ENCODE measurements at regions not wholly inside any gene's neighbourhood (a gene's known extent, or its start where the extent isn't known, plus 50 kb on each side); places are given as distances from the start of the nearest gene placed in this dataset.

- Mint-ChIP-seq H3K9me3 (peaks cover 1% of the 10 kb centered on the region), H3K4me3 (no peak overlapping the region), H3K4me1 (no peaks in the 10 kb centered on the region), H3K27ac (no peak overlapping the region), H3K36me3 (no peaks in the 10 kb centered on the region), H3K27me3 (no peaks in the 10 kb centered on the region)
- no peak for ATAC-seq (ENCODE audit: low read depth)
- DNase-seq (ENCODE audit: low spot score in 2 of 2), result no peak
These were observed 678.8 kb downstream of the DIPK2A start for GRCh38 chr3:144650380-144650779.

- Mint-ChIP-seq H3K4me3 (no peak overlapping the region), H3K4me1 (no peaks in the 10 kb centered on the region), H3K27me3 (no peaks in the 10 kb centered on the region), H3K27ac (no peak overlapping the region), H3K9me3 (peaks cover 1% of the 10 kb centered on the region), H3K36me3 (no peaks in the 10 kb centered on the region)
- no peak for ATAC-seq (ENCODE audit: low read depth)
- no peak for DNase-seq (ENCODE audit: low spot score in 2 of 2)
These were observed 681.0 kb downstream of the DIPK2A start for GRCh38 chr3:144652573-144652972.

GRCh38 chr3:144655423-144655822 is 683.8 kb downstream of the DIPK2A start:
- no peaks in the 10 kb centered on the region for H3K27me3 Mint-ChIP-seq
- H3K9me3 Mint-ChIP-seq, result peaks cover 1% of the 10 kb centered on the region
- ATAC-seq (ENCODE audit: low read depth) (no peak), DNase-seq (ENCODE audit: low spot score in 2 of 2) (no peak)
- H3K36me3 Mint-ChIP-seq, result no peaks in the 10 kb centered on the region
- no peak overlapping the region for H3K27ac Mint-ChIP-seq
- no peaks in the 10 kb centered on the region for H3K4me1 Mint-ChIP-seq
- H3K4me3 Mint-ChIP-seq, result no peak overlapping the region

GRCh38 chr3:144660186-144660585 is 688.6 kb downstream of the DIPK2A start:
- H3K9me3 Mint-ChIP-seq, result peaks cover 2% of the 10 kb centered on the region
- H3K4me3 Mint-ChIP-seq, result no peak overlapping the region
- no peaks in the 10 kb centered on the region for H3K4me1 Mint-ChIP-seq
- no peak overlapping the region for H3K27ac Mint-ChIP-seq
- no peaks in the 10 kb centered on the region for H3K36me3 Mint-ChIP-seq
- no peaks in the 10 kb centered on the region for H3K27me3 Mint-ChIP-seq
- DNase-seq (ENCODE audit: low spot score in 2 of 2) (no peak), ATAC-seq (ENCODE audit: low read depth) (no peak)

GRCh38 chr3:144662729-144663128 is 691.1 kb downstream of the DIPK2A start:
- H3K4me1 Mint-ChIP-seq, result no peaks in the 10 kb centered on the region
- H3K36me3 Mint-ChIP-seq, result no peaks in the 10 kb centered on the region
- ATAC-seq (ENCODE audit: low read depth), result no peak
- H3K4me3 Mint-ChIP-seq, result no peak overlapping the region
- H3K27me3 Mint-ChIP-seq, result no peaks in the 10 kb centered on the region
- H3K9me3 Mint-ChIP-seq, result peaks cover 7% of the 10 kb centered on the region
- no peak for DNase-seq (ENCODE audit: low spot score in 2 of 2)
- no peak overlapping the region for H3K27ac Mint-ChIP-seq

- H3K9me3 Mint-ChIP-seq, result peaks cover 7% of the 10 kb centered on the region
- H3K4me3 Mint-ChIP-seq, result no peak overlapping the region
- H3K27ac Mint-ChIP-seq, result no peak overlapping the region
- ATAC-seq (ENCODE audit: low read depth), result no peak
- no peak for DNase-seq (ENCODE audit: low spot score in 2 of 2)
- H3K36me3 Mint-ChIP-seq, result no peaks in the 10 kb centered on the region
- no peaks in the 10 kb centered on the region for H3K4me1 Mint-ChIP-seq
- H3K27me3 Mint-ChIP-seq, result no peaks in the 10 kb centered on the region
These were observed 692.1 kb downstream of the DIPK2A start for GRCh38 chr3:144663456-144664436.

- ATAC-seq (ENCODE audit: low read depth), result no peak
These were observed 694.0 kb downstream of the DIPK2A start for GRCh38 chr3:144665567-144666053.

GRCh38 chr3:144670571-144670970 is 698.9 kb downstream of the DIPK2A start:
- ATAC-seq (ENCODE audit: low read depth) (no peak), DNase-seq (ENCODE audit: low spot score in 2 of 2) (no peak)
- Mint-ChIP-seq H3K4me1 (no peaks in the 10 kb centered on the region), H3K4me3 (no peak overlapping the region), H3K36me3 (no peaks in the 10 kb centered on the region), H3K27ac (no peak overlapping the region), H3K9me3 (peaks cover 5% of the 10 kb centered on the region), H3K27me3 (no peaks in the 10 kb centered on the region)

More at GRCh38 chr3:144665567-144666053, 694.0 kb downstream of the DIPK2A start:
- DNase-seq (ENCODE audit: low spot score in 2 of 2), result no peak
- Mint-ChIP-seq H3K36me3 (no peaks in the 10 kb centered on the region), H3K27me3 (no peaks in the 10 kb centered on the region), H3K4me1 (no peaks in the 10 kb centered on the region), H3K9me3 (peaks cover 7% of the 10 kb centered on the region), H3K27ac (no peak overlapping the region), H3K4me3 (no peak overlapping the region)

- Mint-ChIP-seq H3K9me3 (no peaks in the 10 kb centered on the region), H3K36me3 (no peaks in the 10 kb centered on the region), H3K4me1 (no peaks in the 10 kb centered on the region), H3K4me3 (no peak overlapping the region), H3K27me3 (no peaks in the 10 kb centered on the region), H3K27ac (no peak overlapping the region)
- no peak for DNase-seq (ENCODE audit: low spot score in 2 of 2)
- no peak for ATAC-seq (ENCODE audit: low read depth)
These were observed 705.5 kb downstream of the DIPK2A start for GRCh38 chr3:144677103-144677502.

GRCh38 chr3:144683065-144683464 is 711.4 kb downstream of the DIPK2A start:
- no peaks in the 10 kb centered on the region for H3K36me3 Mint-ChIP-seq
- ATAC-seq (ENCODE audit: low read depth) (no peak), DNase-seq (ENCODE audit: low spot score in 2 of 2) (no peak)
- no peak overlapping the region for H3K4me3 Mint-ChIP-seq
- H3K9me3 Mint-ChIP-seq, result no peaks in the 10 kb centered on the region
- H3K27me3 Mint-ChIP-seq, result no peaks in the 10 kb centered on the region
- no peak overlapping the region for H3K27ac Mint-ChIP-seq
- H3K4me1 Mint-ChIP-seq, result no peaks in the 10 kb centered on the region

GRCh38 chr3:144687862-144688261 is 716.2 kb downstream of the DIPK2A start:
- Mint-ChIP-seq H3K4me1 (no peaks in the 10 kb centered on the region), H3K27ac (no peak overlapping the region), H3K4me3 (no peak overlapping the region), H3K27me3 (no peaks in the 10 kb centered on the region), H3K9me3 (peaks cover 3% of the 10 kb centered on the region), H3K36me3 (no peaks in the 10 kb centered on the region)
- DNase-seq (ENCODE audit: low spot score in 2 of 2) (no peak), ATAC-seq (ENCODE audit: low read depth) (no peak)

GRCh38 chr3:144692488-144692887 is 720.9 kb downstream of the DIPK2A start:
- H3K27me3 Mint-ChIP-seq, result no peaks in the 10 kb centered on the region
- no peak overlapping the region for H3K4me3 Mint-ChIP-seq
- peaks cover 3% of the 10 kb centered on the region for H3K9me3 Mint-ChIP-seq
- ATAC-seq (ENCODE audit: low read depth), result no peak
- H3K4me1 Mint-ChIP-seq, result no peaks in the 10 kb centered on the region
- no peaks in the 10 kb centered on the region for H3K36me3 Mint-ChIP-seq
- no peak for DNase-seq (ENCODE audit: low spot score in 2 of 2)
- H3K27ac Mint-ChIP-seq, result no peak overlapping the region

GRCh38 chr3:144708437-144708836 is 736.8 kb downstream of the DIPK2A start:
- ATAC-seq (ENCODE audit: low read depth) (no peak), DNase-seq (ENCODE audit: low spot score in 2 of 2) (no peak)
- Mint-ChIP-seq H3K4me1 (no peaks in the 10 kb centered on the region), H3K4me3 (no peak overlapping the region), H3K36me3 (no peaks in the 10 kb centered on the region), H3K27ac (no peak overlapping the region), H3K9me3 (no peaks in the 10 kb centered on the region), H3K27me3 (no peaks in the 10 kb centered on the region)

- Mint-ChIP-seq H3K27ac (no peak overlapping the region), H3K36me3 (no peaks in the 10 kb centered on the region), H3K9me3 (no peaks in the 10 kb centered on the region), H3K27me3 (no peaks in the 10 kb centered on the region), H3K4me1 (no peaks in the 10 kb centered on the region), H3K4me3 (no peak overlapping the region)
- no peak for DNase-seq (ENCODE audit: low spot score in 2 of 2)
- ATAC-seq (ENCODE audit: low read depth), result no peak
These were observed 765.7 kb downstream of the DIPK2A start for GRCh38 chr3:144737281-144737680.

GRCh38 chr3:144743225-144743668 is 771.6 kb downstream of the DIPK2A start:
- H3K4me3 Mint-ChIP-seq, result no peak overlapping the region
- H3K27ac Mint-ChIP-seq, result no peak overlapping the region
- ATAC-seq (ENCODE audit: low read depth) (no peak), DNase-seq (ENCODE audit: low spot score in 2 of 2) (no peak)
- no peaks in the 10 kb centered on the region for H3K4me1 Mint-ChIP-seq
- no peaks in the 10 kb centered on the region for H3K36me3 Mint-ChIP-seq
- H3K27me3 Mint-ChIP-seq, result no peaks in the 10 kb centered on the region
- H3K9me3 Mint-ChIP-seq, result no peaks in the 10 kb centered on the region
